Stimulated activated CD8-positive, alpha-beta memory T cell treated with anti-CD3 and anti-CD28 coated beads, Interleukin-2, amount 100 ng/mL, for 1 hour (primary cell): ENCODE measurements at regions not wholly inside any gene's neighbourhood (a gene's known extent, or its start where the extent isn't known, plus 50 kb on each side); places are given as distances from the start of the nearest gene placed in this dataset.

Experiments used
- DNase-seq, 2 donors: peaks; one replicate each; pipeline ENCODE4 v3.0.0-alpha.2; 2020; ENCODE audit warnings: low read depth in 2 of 2

GRCh38 chr12:124489915-124490583 lies 77.4 kb downstream of the NCOR2 start:
- no peak for DNase-seq

DNA sequence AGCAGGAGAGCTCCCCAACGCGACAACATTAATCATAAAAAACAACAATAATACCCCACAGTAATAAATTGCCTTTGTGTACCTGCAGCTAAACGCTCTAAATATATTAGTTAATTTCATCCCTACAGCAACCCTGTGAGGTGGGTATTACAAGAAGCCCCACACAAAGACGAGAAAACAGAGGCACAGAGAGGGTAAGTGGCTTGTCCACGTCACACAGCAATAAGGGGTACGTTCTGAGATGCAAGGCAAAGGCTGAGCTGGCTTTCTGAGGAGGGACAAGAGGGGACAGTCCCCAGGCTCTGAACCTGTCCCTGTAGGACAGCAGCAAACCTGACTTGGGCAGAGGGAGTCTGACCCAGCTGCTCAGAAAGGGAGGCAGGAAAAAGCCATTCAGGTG lies 78.2 kb downstream of the NCOR2 start:
- DNase-seq = no peak

- no peak for DNase-seq
Observed at GRCh38 chr12:124488520-124488919, 78.9 kb downstream of the NCOR2 start.

GRCh38 chr12:124487834-124488165 lies 79.6 kb downstream of the NCOR2 start:
- DNase-seq = no peak

DNA sequence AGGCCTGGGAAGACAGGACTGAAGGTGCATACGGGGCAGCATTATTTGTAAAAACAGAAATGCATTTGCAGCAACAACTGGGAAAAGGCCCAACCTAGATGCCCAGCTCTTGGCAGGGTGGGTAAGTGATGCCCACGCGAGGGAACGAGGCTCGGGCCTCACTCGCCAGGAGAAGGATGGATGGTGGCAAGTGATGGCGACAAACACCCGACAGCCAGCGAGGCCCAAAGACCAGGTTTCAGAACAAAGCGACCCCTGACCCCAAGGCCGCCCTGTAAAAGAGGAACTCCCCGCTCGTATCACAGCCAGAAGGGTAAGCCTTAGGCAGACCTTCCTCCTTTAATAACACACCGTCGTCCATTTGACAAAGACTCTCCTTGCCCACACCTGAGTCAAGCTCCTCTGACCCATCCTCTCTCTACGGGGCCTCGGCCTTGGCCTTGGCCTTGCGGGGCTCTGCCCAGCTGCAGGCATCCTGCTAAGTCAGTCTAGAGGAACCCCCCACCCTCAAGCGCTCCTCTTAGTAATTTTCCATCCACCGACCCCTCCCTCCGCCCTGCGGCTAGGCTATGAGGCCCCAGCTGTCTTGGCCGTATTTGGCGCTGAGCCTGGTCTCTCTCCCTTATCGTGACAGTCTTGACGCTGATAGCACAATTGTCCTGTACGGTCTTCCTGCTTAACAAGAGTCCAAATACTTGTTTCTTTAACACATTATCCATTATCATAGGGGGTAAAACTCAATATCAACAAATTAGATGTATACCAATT lies 80.2 kb downstream of the NCOR2 start:
- DNase-seq = no peak

GRCh38 chr12:124486346-124486963 lies 81.0 kb downstream of the NCOR2 start:
- DNase-seq = no peak

DNA sequence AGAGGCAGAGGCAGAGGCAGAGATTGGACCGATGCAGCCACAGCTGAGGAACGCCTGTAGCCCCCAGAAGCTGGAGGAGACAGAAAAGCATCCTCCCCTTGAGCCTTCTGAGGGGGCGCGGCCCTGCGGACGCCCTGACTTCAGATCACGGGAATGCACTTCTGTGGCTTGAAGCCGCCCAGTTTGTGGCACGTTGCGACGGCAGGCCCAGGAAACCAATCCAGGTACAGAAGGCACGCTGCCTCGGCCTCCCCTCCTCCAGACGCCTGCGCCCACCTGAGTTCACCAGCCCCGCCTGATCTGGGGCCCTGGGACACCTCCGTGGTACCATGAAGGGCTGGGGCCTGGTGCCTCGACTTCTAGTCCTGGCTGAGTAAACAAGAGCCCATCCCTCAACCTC lies 82.0 kb downstream of the NCOR2 start:
- DNase-seq = no peak

DNA sequence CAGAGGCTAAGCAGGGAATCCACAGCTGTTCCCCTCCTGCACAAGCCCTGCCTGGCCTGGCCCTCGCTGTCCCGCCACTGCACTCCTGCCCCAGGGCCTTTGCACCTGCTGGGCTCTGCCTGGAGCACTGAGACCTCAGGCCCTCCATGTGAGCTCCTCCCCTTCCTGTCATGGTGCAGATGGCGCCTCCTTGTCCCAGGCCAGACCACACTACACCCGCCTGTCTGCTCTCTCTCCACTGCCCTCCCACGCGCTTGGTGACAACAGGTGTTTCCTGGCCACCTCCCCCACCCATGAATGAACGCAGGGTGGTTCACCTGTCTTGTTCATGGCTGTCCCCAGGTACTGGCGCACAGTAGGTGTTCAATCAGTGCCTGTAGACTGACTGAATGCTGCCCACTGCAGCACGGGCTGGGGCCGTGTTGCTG lies 82.9 kb downstream of the NCOR2 start:
- no peak for DNase-seq

DNA sequence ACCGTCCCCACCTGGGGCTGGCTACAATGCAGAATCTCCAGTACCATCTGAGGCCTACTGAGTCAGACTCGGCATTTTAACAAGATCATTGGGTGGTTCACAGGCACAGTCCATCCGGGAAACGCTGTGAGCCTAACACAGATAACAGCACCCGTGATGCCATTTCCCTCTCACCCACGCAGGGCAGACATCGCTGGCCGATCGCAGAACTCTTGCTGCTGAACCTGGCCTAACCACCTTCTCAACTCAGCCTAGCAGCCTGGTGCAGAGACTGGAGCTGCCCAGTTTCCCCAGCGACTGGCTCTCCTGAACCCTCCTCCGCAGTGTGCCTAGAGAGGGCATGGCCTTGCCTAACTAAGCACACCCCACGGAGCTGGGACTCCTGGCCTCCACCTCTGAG lies 83.3 kb downstream of the NCOR2 start:
- DNase-seq = no peak

GRCh38 chr12:124482901-124483799 lies 84.3 kb downstream of the NCOR2 start:
- no peak for DNase-seq

DNA sequence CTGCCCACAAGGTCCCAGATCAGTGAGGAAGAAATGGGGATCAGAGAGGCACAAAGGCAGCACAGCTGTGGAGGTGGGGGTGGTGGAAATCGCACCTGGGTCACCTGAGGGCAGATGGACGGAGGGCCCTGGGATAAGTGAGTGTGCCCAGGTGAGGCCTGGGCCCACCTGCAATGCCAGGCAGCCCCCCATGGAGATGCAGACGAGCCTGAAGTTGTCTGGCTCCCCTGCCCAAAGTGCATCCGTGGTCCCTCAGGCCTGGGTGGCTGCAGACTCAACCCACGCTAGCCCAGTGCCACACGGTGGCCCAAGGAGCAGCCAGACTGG lies 84.9 kb downstream of the NCOR2 start:
- no peak for DNase-seq

DNA sequence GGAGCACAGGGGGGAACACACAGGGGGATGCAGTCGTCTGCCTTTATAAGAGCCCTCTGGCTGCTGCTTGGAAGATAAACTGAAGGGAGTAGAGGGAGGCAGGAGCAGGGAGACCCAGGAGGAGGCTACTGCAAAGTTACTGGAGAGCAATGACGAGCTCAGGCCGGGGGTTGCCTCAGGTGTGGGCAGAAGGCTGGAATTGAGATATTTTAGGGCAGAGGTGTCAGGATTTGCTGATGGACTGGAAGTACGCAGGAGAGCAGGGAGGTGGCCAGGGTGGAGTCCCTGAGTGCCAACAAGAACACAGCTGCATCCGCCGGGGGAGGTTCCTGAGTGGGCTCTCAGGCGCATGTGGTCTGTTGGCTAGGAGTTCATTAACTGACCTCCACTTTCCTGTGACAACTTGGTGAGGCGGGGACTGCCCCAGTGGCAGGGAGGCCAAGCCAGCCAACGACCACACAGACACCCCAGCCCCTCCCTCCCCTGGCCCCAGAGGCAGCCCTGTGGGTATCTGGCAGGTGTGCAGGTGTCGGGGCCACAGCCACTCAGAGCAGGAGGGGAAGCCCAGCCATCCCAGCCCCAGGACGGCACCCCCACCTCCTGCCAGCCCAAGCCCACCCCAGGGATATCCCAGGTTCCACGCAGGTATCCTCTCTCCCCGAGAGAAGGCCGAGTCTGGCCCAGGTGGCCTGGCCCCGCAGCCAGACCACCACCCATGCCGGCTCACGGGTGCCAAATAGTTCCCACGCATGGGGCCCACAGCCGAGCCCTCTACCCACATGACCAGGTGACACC lies 85.4 kb downstream of the NCOR2 start:
- DNase-seq = no peak

- no peak for DNase-seq
Observed at GRCh38 chr12:124481257-124481750, 86.1 kb downstream of the NCOR2 start.

DNA sequence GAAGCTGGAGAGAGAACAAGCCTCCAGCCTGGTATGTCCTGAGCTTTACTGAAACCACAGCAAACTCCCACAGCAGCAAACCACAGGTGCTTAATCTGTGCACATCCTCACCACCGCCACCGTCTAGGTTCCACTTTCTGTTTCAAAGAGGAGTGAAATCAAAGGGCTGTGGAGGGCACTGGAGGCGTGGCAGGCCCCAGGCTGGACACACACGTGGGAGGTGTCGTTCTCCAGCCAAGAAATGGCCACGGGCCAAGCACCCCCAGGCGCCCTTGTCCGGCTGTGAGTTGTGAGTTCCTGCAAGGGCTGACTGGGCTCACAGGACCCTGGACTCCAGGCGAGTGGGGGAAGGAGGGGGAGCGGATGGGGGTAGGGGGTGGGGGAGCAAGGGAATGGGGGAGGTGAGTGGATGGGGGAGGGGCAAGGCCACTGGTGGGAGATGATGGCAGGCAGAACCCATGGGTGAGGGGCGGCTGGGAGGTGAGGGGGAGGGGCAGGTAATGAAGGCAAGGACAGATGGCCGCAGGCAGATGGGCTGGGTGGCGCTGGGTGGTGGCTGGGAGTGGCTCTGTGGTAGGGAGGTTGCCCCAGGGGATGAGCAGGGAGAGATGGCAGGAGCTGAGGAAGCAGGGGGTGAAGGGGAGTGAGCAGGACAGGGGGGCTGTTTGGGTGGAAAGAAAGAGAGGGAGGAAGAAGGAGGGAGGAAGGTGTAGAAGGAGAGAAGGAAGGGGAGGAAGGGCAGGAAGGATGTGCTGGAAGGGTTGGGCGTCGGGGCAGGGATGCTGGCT lies 86.7 kb downstream of the NCOR2 start:
- DNase-seq = no peak

DNA sequence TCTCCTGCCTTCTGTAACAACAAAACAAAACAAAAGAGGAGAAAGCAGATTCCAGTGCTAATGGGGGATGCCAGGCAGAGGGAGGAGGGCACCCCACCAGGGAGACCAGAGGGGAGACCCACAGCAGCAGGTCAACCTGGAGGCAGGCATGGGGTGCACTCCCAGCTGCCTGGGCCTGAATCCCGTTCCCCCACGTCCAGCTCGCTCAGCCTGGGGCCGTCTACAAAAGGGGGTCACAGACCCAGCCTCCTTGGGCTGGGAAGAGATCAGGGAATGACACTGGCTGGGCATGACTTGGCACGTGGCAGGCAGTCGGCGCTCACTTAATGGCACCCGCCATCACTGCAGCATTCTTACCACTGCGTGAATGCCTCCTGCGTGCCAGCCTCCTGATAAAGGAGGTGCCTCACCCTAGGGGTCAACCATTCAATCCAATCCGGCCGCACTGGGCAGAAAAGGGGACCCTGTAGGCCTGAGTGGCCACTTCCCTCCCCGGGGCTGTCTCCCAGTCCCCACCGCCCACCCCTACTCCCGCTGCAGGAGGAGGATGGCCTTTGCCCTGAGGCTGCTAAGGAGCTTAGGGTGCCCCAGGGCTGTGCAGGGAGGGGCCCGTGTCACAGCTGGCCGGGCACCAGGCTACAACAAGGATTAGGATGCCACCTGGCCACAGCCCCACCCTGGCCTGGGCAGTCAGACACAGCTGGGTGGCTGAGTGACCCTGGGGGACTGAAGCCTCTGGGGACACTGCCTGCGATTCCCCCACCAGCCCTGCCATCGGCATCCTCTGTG lies 87.5 kb downstream of the NCOR2 start:
- no peak for DNase-seq

DNA sequence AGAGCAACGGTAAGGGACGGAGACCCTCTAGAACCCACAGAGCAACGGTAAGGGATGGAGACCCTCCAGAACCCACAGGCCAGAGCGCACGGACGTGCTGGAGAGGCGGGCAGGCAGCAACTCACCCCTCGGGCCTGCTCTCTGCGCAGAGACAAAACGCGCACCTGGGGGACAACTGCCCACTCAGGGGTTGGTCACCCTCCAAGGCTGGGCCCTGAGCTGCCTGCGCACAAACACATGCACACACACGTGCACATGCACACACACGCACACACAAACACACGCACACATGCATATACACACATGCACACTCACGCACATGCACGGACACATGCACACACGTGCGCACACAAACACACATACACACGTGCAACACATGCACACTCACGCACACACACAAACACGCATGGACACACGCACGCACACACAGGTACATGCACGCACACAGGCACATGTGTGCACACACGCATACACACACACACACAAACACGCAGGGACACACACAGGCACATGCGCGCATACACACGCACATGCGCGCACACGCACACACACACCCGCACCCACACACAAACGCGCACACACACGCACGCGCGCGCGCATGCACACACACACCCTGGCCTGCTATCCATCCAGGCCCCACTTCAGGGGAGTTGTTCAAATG lies 88.3 kb downstream of the NCOR2 start:
- DNase-seq = no peak

DNA sequence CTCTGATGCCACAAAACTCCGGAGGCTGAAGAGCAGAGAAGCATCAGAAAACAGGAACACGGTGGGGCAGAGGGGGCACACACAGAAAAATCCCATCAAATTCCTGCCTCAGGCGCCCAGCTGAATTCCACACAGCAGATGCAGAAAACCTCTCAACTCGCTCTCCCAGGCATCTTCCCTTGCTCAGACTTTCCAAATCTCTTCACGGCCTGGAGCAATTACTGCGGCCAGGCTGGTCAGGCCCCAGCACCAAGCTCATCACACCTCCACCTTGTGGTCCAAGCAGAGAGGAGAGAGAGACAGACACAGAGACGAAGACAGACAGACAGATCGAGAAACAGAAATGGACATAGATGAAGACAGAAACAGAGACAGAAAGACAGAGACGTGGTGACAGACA lies 89.0 kb downstream of the NCOR2 start:
- DNase-seq = no peak

- no peak for DNase-seq
Observed at GRCh38 chr12:124477107-124477915, 90.1 kb downstream of the NCOR2 start.
